ENCODE measurements at regions not wholly inside any gene's neighbourhood (a gene's known extent, or its start where the extent isn't known, plus 50 kb on each side); places are given as distances from the start of the nearest gene placed in this dataset.

DNA sequence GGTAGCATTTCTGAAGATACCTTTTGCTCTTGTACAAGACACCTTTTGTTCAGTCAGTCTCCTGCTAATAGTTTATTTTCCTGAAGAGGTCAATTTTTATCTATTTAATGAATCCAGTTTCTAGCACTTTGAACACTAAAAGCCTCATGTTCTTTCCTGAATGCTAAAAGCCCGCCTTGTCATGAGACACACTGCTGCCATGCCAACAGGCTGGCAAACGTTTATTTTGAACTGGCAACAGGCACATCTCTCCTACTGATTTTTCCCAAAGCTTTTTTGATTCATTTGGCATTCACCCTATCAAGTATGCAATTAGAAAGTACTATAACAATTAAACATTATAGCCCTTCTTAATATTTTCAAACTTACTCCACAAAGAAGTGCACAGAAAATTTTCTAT is 421.2 kb upstream of the EYS start:
- no peak for TF ChIP-seq POLR2A (IDR thresholded peaks at IDR 0.05; ENCODE audit: low read depth, low read length)
- no peak for TF ChIP-seq BRCA1 (IDR thresholded peaks at IDR 0.05; ENCODE audit: low read depth, low read length)
- no peak for TF ChIP-seq EZH2 (IDR thresholded peaks at IDR 0.05; ENCODE audit: borderline replicate concordance, control insufficient read depth, low read depth, low read length)
